GM06990 (cell line): ENCODE measurements at regions not wholly inside any gene's neighbourhood (a gene's known extent, or its start where the extent isn't known, plus 50 kb on each side); places are given as distances from the start of the nearest gene placed in this dataset.

ENCODE experiments used
- DNase-seq: peaks from one replicate; pipeline ENCODE4 v3.0.0-alpha.2; 2011; ENCODE audit not compliant: insufficient read length; ENCODE audit errors: extremely low read depth
- H3K27me3 ChIP-seq: replicated peaks from 2 replicates; pipeline ENCODE4 v1.6.0; 2011; ENCODE audit warnings: low read length; ENCODE audit not compliant: control insufficient read depth, insufficient read depth
- H3K36me3 ChIP-seq: 2 replicates; pipeline ENCODE4 v1.5.1; 2011; ENCODE audit warnings: low read length; ENCODE audit not compliant: control insufficient read depth, insufficient read depth
- H3K4me3 ChIP-seq: replicated peaks from 2 replicates; pipeline ENCODE4 v1.5.1; 2011; ENCODE audit warnings: low read depth, mild to moderate bottlenecking, control low read depth, low read length
- CTCF ChIP-seq: IDR thresholded peaks from 2 replicates; pipeline ENCODE4 v1.5.1; 2011; ENCODE audit warnings: low read length, control low read depth, mild to moderate bottlenecking, inconsistent platforms; ENCODE audit not compliant: insufficient read depth, poor library complexity, severe bottlenecking

DNA sequence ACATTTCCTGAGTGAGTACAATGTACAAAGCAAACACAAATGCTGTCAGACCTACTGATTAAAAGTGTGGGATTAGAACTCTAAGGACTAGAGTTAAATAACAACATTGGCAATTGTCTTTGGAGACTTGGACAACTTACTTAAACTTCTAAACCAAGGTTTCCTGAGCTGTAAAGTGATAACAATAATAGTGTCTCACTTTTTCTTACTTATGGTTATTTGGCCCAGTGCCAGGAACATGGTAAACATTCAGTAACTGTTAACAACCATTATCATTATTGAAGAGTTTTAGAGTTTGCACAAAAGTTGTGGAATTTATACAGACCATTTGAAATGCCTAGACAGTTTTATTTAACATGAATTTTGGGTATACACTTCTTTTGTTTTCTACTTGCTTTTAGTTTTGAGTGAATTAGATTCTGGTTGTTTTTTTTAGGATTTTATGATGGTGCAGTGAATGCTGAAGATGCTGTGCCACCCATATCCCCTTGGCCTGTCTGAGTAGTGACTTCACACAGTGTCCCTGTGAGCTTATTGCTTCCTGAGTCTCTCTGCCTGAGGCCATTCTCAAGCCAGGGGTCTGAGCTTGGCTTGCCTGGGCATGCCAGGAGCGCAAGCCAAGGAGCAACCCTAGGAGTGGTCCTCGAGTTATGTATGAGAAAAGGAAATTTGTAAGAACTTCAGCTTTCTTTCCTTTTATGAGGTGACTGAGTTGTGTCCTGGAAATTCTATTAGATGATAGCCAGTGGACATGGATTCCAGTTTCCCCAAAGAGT lies 932.8 kb downstream of the TTLL7 start:
- Histone ChIP-seq H3K4me3 (no peak overlapping the region), H3K36me3 (no peaks in the 10 kb centered on the region), H3K27me3 (no peaks in the 10 kb centered on the region)
- no peak for TF ChIP-seq CTCF
- no peak for DNase-seq

- Histone ChIP-seq H3K4me3 (no peak overlapping the region), H3K27me3 (no peaks in the 10 kb centered on the region), H3K36me3 (no peaks in the 10 kb centered on the region)
- no peak for DNase-seq
- TF ChIP-seq CTCF: no peak
Observed at GRCh38 chr1:83064589-83065242, 934.2 kb downstream of the TTLL7 start.

GRCh38 chr1:83060651-83061390 lies 938.1 kb downstream of the TTLL7 start:
- H3K27me3 ChIP-seq: no peaks in the 10 kb centered on the region
- TF ChIP-seq CTCF: no peak
- H3K4me3 ChIP-seq: no peak overlapping the region
- DNase-seq: no peak
- H3K36me3 ChIP-seq: no peaks in the 10 kb centered on the region

DNA sequence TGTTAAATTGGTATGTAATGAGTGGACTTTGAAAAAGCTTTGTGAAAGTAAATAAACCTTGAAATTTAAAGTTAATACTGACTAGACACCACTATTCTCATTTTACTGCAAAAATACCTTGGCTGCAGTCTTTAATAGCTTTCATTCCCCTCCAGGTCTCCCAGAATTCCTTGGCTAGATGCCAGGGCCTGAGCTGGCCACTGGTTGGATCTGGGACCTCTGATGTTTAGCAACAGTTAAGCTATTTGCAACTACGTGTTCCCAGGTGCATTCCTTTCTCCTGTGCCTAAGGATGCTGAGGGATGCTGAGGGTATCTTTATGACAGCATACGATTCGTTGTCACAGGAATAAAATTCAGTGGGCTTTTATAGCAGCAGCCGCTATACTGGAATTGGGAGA lies 938.7 kb downstream of the TTLL7 start:
- H3K27me3 ChIP-seq: no peaks in the 10 kb centered on the region
- TF ChIP-seq CTCF: no peak
- no peak for DNase-seq
- H3K4me3 ChIP-seq: no peak overlapping the region
- H3K36me3 ChIP-seq: no peaks in the 10 kb centered on the region

DNA sequence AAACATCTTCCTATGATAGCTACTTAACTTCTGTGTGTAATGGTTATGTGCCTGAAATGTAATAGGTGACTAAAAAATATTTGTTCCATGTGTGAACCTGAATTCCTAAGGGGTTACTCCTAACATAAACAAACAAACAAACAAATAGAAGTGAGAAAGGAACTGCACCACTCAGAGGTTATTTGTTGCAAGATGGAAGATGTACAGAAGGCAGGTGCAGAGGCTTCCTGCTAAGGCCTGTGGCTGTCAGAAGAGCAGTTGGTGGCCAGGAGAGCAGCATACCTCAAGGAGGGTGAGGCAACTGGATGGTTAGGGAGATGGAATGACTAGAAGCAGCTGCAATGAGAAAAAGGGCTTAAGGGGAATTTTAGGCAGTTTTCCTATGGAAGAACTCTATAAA lies 940.6 kb downstream of the TTLL7 start:
- no peaks in the 10 kb centered on the region for H3K36me3 ChIP-seq
- no peaks in the 10 kb centered on the region for H3K27me3 ChIP-seq
- TF ChIP-seq CTCF: no peak
- no peak for DNase-seq
- H3K4me3 ChIP-seq: no peak overlapping the region
